ENCODE measurements at regions not wholly inside any gene's neighbourhood (a gene's known extent, or its start where the extent isn't known, plus 50 kb on each side); places are given as distances from the start of the nearest gene placed in this dataset.

GRCh38 chrX:111006116-111006515, 89.9 kb upstream of the PAK3 start:
- peak; percentile 52 for DNase-seq (ENCODE audit: low read depth)
- TF ChIP-seq POLR2A (IDR thresholded peaks at IDR 0.05; ENCODE audit: extremely low read depth, insufficient read length) (no peak), CTCF (IDR thresholded peaks at IDR 0.05; ENCODE audit: low read depth, low read length) (no peak), MYC (IDR thresholded peaks at IDR 0.05; ENCODE audit: low read depth, low read length) (no peak), MAX (IDR thresholded peaks at IDR 0.05; ENCODE audit: low read depth, low read length) (no peak)
- no peak overlapping the region for H3K4me3 ChIP-seq (ENCODE audit: low read depth, low read length)

- H3K4me3 ChIP-seq (ENCODE audit: low read depth, low read length) = no peak overlapping the region
- TF ChIP-seq CTCF (IDR thresholded peaks at IDR 0.05; ENCODE audit: low read depth, low read length) (no peak), MAX (IDR thresholded peaks at IDR 0.05; ENCODE audit: low read depth, low read length) (no peak), MYC (IDR thresholded peaks at IDR 0.05; ENCODE audit: low read depth, low read length) (no peak)
- DNase-seq (ENCODE audit: low read depth) = no peak
Observed at GRCh38 chrX:111005166-111005565, 90.8 kb upstream of the PAK3 start.

GRCh38 chrX:111003118-111003517, 92.9 kb upstream of the PAK3 start:
- no peak for DNase-seq (ENCODE audit: low read depth)
- no peak overlapping the region for H3K4me3 ChIP-seq (ENCODE audit: low read depth, low read length)
- TF ChIP-seq MYC (IDR thresholded peaks at IDR 0.05; ENCODE audit: low read depth, low read length) = no peak
- TF ChIP-seq POLR2A (IDR thresholded peaks at IDR 0.05; ENCODE audit: extremely low read depth, insufficient read length) = no peak
- TF ChIP-seq MAX (IDR thresholded peaks at IDR 0.05; ENCODE audit: low read depth, low read length) = no peak
- no peak for TF ChIP-seq CTCF (IDR thresholded peaks at IDR 0.05; ENCODE audit: low read depth, low read length)

GRCh38 chrX:110992611-110993010, 103.4 kb upstream of the PAK3 start:
- DNase-seq (ENCODE audit: low read depth) = peak; percentile 30
- TF ChIP-seq CTCF (IDR thresholded peaks at IDR 0.05; ENCODE audit: low read depth, low read length) (peak; percentile 43), POLR2A (IDR thresholded peaks at IDR 0.05; ENCODE audit: extremely low read depth, insufficient read length) (no peak), MYC (IDR thresholded peaks at IDR 0.05; ENCODE audit: low read depth, low read length) (no peak)
- H3K4me3 ChIP-seq (ENCODE audit: low read depth, low read length) = no peak overlapping the region

- no peak overlapping the region for H3K4me3 ChIP-seq (ENCODE audit: low read depth, low read length)
- TF ChIP-seq MAX (IDR thresholded peaks at IDR 0.05; ENCODE audit: low read depth, low read length) (no peak), CTCF (IDR thresholded peaks at IDR 0.05; ENCODE audit: low read depth, low read length) (no peak), MYC (IDR thresholded peaks at IDR 0.05; ENCODE audit: low read depth, low read length) (no peak), POLR2A (IDR thresholded peaks at IDR 0.05; ENCODE audit: extremely low read depth, insufficient read length) (no peak)
Observed at GRCh38 chrX:110989869-110990268, 106.1 kb upstream of the PAK3 start.

GRCh38 chrX:110989447-110989846, 106.5 kb upstream of the PAK3 start:
- no peak overlapping the region for H3K4me3 ChIP-seq (ENCODE audit: low read depth, low read length)
- TF ChIP-seq MYC (IDR thresholded peaks at IDR 0.05; ENCODE audit: low read depth, low read length) (no peak), MAX (IDR thresholded peaks at IDR 0.05; ENCODE audit: low read depth, low read length) (no peak), POLR2A (IDR thresholded peaks at IDR 0.05; ENCODE audit: extremely low read depth, insufficient read length) (no peak), CTCF (IDR thresholded peaks at IDR 0.05; ENCODE audit: low read depth, low read length) (no peak)
- no peak for DNase-seq (ENCODE audit: low read depth)

More at GRCh38 chrX:110989869-110990268, 106.1 kb upstream of the PAK3 start:
- DNase-seq (ENCODE audit: low read depth) = no peak

Measured in NB4 (cell line).